ENCODE measurements at regions not wholly inside any gene's neighbourhood (a gene's known extent, or its start where the extent isn't known, plus 50 kb on each side); places are given as distances from the start of the nearest gene placed in this dataset.

DNA sequence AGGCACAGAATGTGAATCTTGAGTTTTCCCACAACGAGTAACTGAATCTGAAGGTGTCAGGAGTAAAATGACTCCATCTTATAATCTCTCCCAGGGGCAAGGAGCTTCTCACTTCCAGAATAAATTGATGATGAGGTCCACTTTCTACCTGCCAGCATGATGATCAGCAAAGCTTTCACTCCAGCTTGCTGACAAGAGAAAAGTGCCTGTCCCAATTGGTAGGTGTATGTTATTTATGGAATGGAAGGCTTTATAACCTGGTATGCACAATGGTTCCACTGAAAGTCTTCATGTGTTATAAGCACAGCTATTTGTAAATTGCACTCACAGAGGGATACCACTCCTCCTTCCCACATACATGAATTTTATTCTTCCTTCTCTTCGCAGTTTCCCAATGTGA is 401.0 kb upstream of the UBE2E3 start:
- no peaks in the 10 kb centered on the region for H3F3A ChIP-seq (ENCODE audit: insufficient read depth, low read length, poor library complexity, severe bottlenecking)
- no peak overlapping the region for H3K27ac ChIP-seq (ENCODE audit: low read length)
- peak; percentile 93 for TF ChIP-seq POLR2AphosphoS5 (IDR thresholded peaks at IDR 0.05)
- TF ChIP-seq, protein P1, sequence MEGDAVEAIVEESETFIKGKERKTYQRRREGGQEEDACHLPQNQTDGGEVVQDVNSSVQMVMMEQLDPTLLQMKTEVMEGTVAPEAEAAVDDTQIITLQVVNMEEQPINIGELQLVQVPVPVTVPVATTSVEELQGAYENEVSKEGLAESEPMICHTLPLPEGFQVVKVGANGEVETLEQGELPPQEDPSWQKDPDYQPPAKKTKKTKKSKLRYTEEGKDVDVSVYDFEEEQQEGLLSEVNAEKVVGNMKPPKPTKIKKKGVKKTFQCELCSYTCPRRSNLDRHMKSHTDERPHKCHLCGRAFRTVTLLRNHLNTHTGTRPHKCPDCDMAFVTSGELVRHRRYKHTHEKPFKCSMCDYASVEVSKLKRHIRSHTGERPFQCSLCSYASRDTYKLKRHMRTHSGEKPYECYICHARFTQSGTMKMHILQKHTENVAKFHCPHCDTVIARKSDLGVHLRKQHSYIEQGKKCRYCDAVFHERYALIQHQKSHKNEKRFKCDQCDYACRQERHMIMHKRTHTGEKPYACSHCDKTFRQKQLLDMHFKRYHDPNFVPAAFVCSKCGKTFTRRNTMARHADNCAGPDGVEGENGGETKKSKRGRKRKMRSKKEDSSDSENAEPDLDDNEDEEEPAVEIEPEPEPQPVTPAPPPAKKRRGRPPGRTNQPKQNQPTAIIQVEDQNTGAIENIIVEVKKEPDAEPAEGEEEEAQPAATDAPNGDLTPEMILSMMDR (IDR thresholded peaks at IDR 0.05; ENCODE audit: poor library complexity, severe bottlenecking) = no peak
- no peaks in the 10 kb centered on the region for H3K27me3 ChIP-seq (ENCODE audit: insufficient read depth, low read depth, low read length)
- no peaks in the 10 kb centered on the region for H4K20me1 ChIP-seq (ENCODE audit: insufficient read depth)
- no peak overlapping the region for H3K4me2 ChIP-seq (ENCODE audit: low read length)
- no peak overlapping the region for H2AFZ ChIP-seq (ENCODE audit: low read depth, low read length)
- H3K36me3 ChIP-seq (ENCODE audit: insufficient read depth, low read length) = no peaks in the 10 kb centered on the region
- H3K9me3 ChIP-seq (ENCODE audit: low read length) = no peaks in the 10 kb centered on the region
- no peak overlapping the region for H3K4me3 ChIP-seq (ENCODE audit: low read length)
- H3K9ac ChIP-seq (ENCODE audit: low read length) = no peak overlapping the region
- H3K79me2 ChIP-seq (replicated peaks; ENCODE audit: insufficient read depth, low read length) = no peaks in the 10 kb centered on the region
- H3K9me2 ChIP-seq (ENCODE audit: insufficient read depth, low read length) = no peaks in the 10 kb centered on the region

GRCh38 chr2:180578441-180578840 is 402.0 kb upstream of the UBE2E3 start:
- TF ChIP-seq TAF1 (IDR thresholded peaks at IDR 0.05; ENCODE audit: low read depth) (no peak), POLR2AphosphoS5 (IDR thresholded peaks at IDR 0.05) (no peak), EZH2 (IDR thresholded peaks at IDR 0.05; ENCODE audit: borderline replicate concordance, insufficient read depth, low read length, poor library complexity, severe bottlenecking) (no peak), MXI1 (conservative IDR thresholded peaks at IDR 0.05; ENCODE audit: poor library complexity, severe bottlenecking) (no peak), EP300 (conservative IDR thresholded peaks at IDR 0.05; ENCODE audit: poor library complexity, severe bottlenecking) (no peak), RAD21 (conservative IDR thresholded peaks at IDR 0.05) (no peak)
- TF ChIP-seq, protein P2, sequence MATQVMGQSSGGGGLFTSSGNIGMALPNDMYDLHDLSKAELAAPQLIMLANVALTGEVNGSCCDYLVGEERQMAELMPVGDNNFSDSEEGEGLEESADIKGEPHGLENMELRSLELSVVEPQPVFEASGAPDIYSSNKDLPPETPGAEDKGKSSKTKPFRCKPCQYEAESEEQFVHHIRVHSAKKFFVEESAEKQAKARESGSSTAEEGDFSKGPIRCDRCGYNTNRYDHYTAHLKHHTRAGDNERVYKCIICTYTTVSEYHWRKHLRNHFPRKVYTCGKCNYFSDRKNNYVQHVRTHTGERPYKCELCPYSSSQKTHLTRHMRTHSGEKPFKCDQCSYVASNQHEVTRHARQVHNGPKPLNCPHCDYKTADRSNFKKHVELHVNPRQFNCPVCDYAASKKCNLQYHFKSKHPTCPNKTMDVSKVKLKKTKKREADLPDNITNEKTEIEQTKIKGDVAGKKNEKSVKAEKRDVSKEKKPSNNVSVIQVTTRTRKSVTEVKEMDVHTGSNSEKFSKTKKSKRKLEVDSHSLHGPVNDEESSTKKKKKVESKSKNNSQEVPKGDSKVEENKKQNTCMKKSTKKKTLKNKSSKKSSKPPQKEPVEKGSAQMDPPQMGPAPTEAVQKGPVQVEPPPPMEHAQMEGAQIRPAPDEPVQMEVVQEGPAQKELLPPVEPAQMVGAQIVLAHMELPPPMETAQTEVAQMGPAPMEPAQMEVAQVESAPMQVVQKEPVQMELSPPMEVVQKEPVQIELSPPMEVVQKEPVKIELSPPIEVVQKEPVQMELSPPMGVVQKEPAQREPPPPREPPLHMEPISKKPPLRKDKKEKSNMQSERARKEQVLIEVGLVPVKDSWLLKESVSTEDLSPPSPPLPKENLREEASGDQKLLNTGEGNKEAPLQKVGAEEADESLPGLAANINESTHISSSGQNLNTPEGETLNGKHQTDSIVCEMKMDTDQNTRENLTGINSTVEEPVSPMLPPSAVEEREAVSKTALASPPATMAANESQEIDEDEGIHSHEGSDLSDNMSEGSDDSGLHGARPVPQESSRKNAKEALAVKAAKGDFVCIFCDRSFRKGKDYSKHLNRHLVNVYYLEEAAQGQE (IDR thresholded peaks at IDR 0.05; ENCODE audit: borderline replicate concordance) = no peak
- TF ChIP-seq, protein P1 (IDR thresholded peaks at IDR 0.05; ENCODE audit: poor library complexity, severe bottlenecking) = no peak
- H3F3A ChIP-seq (ENCODE audit: insufficient read depth, low read length, poor library complexity, severe bottlenecking) = no peaks in the 10 kb centered on the region
- no peak overlapping the region for H3K4me2 ChIP-seq (ENCODE audit: low read length)
- no peaks in the 10 kb centered on the region for H3K9me2 ChIP-seq (ENCODE audit: insufficient read depth, low read length)
- no peak overlapping the region for H2AFZ ChIP-seq (ENCODE audit: low read depth, low read length)
- H3K27me3 ChIP-seq (ENCODE audit: insufficient read depth, low read depth, low read length) = no peaks in the 10 kb centered on the region
- no peaks in the 10 kb centered on the region for H3K9me3 ChIP-seq (ENCODE audit: low read length)
- no peak overlapping the region for H3K27ac ChIP-seq (ENCODE audit: low read length)
- H3K9ac ChIP-seq (ENCODE audit: low read length) = no peak overlapping the region
- H4K20me1 ChIP-seq (ENCODE audit: insufficient read depth) = no peaks in the 10 kb centered on the region
- H3K79me2 ChIP-seq (replicated peaks; ENCODE audit: insufficient read depth, low read length) = no peaks in the 10 kb centered on the region
- H3K4me3 ChIP-seq (ENCODE audit: low read length) = no peak overlapping the region
- H3K36me3 ChIP-seq (ENCODE audit: insufficient read depth, low read length) = no peaks in the 10 kb centered on the region

Measured in neural cell (in vitro differentiated cells).